ENCODE measurements at regions not wholly inside any gene's neighbourhood (a gene's known extent, or its start where the extent isn't known, plus 50 kb on each side); places are given as distances from the start of the nearest gene placed in this dataset.

DNA sequence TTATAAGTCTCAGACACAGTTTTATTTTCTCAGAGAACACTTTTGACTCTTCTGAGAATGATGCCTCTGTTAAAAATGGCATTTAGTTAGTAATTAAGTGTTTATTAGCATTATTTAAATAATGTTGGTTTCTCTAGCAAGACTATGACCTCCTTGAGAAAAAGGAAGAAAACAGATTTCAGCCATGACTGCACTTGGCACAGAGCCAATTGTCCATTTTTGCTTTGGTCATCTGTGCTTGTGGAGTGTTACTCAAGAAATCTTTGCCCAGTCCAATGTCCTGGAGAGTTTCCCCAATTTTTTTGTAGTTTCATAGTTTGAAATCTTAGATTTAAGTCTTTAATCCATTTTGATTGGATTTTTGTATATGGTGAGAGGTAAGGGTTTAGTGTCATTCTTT lies 1229.4 kb upstream of the FAM98A start:
- TF ChIP-seq, protein P1, sequence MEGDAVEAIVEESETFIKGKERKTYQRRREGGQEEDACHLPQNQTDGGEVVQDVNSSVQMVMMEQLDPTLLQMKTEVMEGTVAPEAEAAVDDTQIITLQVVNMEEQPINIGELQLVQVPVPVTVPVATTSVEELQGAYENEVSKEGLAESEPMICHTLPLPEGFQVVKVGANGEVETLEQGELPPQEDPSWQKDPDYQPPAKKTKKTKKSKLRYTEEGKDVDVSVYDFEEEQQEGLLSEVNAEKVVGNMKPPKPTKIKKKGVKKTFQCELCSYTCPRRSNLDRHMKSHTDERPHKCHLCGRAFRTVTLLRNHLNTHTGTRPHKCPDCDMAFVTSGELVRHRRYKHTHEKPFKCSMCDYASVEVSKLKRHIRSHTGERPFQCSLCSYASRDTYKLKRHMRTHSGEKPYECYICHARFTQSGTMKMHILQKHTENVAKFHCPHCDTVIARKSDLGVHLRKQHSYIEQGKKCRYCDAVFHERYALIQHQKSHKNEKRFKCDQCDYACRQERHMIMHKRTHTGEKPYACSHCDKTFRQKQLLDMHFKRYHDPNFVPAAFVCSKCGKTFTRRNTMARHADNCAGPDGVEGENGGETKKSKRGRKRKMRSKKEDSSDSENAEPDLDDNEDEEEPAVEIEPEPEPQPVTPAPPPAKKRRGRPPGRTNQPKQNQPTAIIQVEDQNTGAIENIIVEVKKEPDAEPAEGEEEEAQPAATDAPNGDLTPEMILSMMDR (IDR thresholded peaks at IDR 0.05; ENCODE audit: insufficient read depth, low read length, poor library complexity, severe bottlenecking), result no peak
- TF ChIP-seq EZH2phosphoT487 (conservative IDR thresholded peaks at IDR 0.05; ENCODE audit: low read length), result no peak

Data from SU-DHL-6 (cell line).